GM12878 (cell line): ENCODE measurements at regions not wholly inside any gene's neighbourhood (a gene's known extent, or its start where the extent isn't known, plus 50 kb on each side); places are given as distances from the start of the nearest gene placed in this dataset.

Experiments
- ATAC-seq: fragments of 200-7000 bp; cut with Tn5 transposase; 3 replicates; pipeline ENCODE4 v1.9.1; 2020; ENCODE audit warnings: mild to moderate bottlenecking, moderate library complexity
- BruUV-seq: library from RNA; stranded (reverse); fragments of 400-500 nt; replicated peaks from 2 replicates; lab custom pipeline; 2021; lab: Mats Ljungman, UMichigan
- CTCF ChIA-PET: fragments of 300-600 bp; sonication (Branson Sonifier 250); formaldehyde crosslinking; extraction: SDS; loops from one replicate; lab custom pipeline; 2021; ENCODE audit warnings: inconsistent platforms; lab: Yijun Ruan, JAX
- POLR2A ChIA-PET: fragments of 350-600 bp; formaldehyde crosslinking; extraction: SDS; loops from one replicate; lab custom pipeline; 2021; ENCODE audit warnings: inconsistent platforms; lab: Charles Lee
- RAD21 ChIA-PET: fragments of 300-600 bp; sonication (Branson Sonifier 250); formaldehyde crosslinking; loops from one replicate; lab custom pipeline; 2023; ENCODE audit warnings: antibody characterized with exemption; ENCODE audit not compliant: unreplicated experiment; lab: Charles Lee
- SMC1A ChIA-PET: fragments of 300-600 bp; sonication (Branson Sonifier 250); formaldehyde crosslinking; loops from one replicate; lab custom pipeline; 2023; ENCODE audit not compliant: unreplicated experiment, uncharacterized antibody; lab: Charles Lee
- DNase-seq: peaks from one replicate; pipeline ENCODE4 v3.0.0-alpha.2; 2011; ENCODE audit warnings: low read depth, low spot score
- FAIRE-seq: peaks from 3 replicates; lab custom pipeline; 2011; peaks lifted over from hg19 to GRCh38; lab: Jason Lieb, UNC
- H2AFZ ChIP-seq: 2 replicates; pipeline ENCODE4 v1.6.0; 2011; ENCODE audit warnings: low read depth, low read length, control low read depth; ENCODE audit not compliant: control insufficient read depth
- H3K27ac ChIP-seq: 2 replicates; pipeline ENCODE4 v1.5.1; 2011; ENCODE audit warnings: control low read depth; ENCODE audit not compliant: control insufficient read depth, insufficient read depth
- H3K27me3 ChIP-seq, 2 experiments: replicated peaks in 1 of 2; 2 replicates each; pipeline versions ENCODE4 v1.6.0 to v1.6.1; 2011; ENCODE audit warnings: low read length in 1 of 2; ENCODE audit not compliant: control insufficient read depth in 2 of 2, insufficient read depth in 2 of 2
- H3K36me3 ChIP-seq, 2 experiments: 2 replicates each; pipeline ENCODE4 v1.5.1; 2011; ENCODE audit warnings: low read length in 1 of 2; ENCODE audit not compliant: control insufficient read depth in 2 of 2, insufficient read depth in 2 of 2
- H3K4me1 ChIP-seq: 2 replicates; pipeline ENCODE4 v1.6.1; 2011; ENCODE audit warnings: mild to moderate bottlenecking, low read length, moderate library complexity, mixed read lengths; ENCODE audit not compliant: control insufficient read depth, insufficient read depth
- H3K4me2 ChIP-seq: 2 replicates; pipeline ENCODE4 v1.6.0; 2011; ENCODE audit warnings: control low read depth; ENCODE audit not compliant: control insufficient read depth, insufficient read depth
- H3K4me3 ChIP-seq: fragments of 200-600 bp; sonication (generic); 2 replicates; pipeline ENCODE4 v1.5.1; 2016
- H3K79me2 ChIP-seq: 2 replicates; pipeline ENCODE4 v1.6.0; 2011; ENCODE audit warnings: low read length; ENCODE audit not compliant: control insufficient read depth, insufficient read depth
- H3K9ac ChIP-seq: 2 replicates; pipeline ENCODE4 v1.8.0; 2011; ENCODE audit warnings: low read length, control low read depth, mixed read lengths; ENCODE audit not compliant: control insufficient read depth, insufficient read depth
- H3K9me3 ChIP-seq: replicated peaks from 3 replicates; pipeline ENCODE4 v1.5.1; 2011; ENCODE audit warnings: mild to moderate bottlenecking, low read length; ENCODE audit not compliant: control insufficient read depth, insufficient read depth
- H4K20me1 ChIP-seq: 2 replicates; pipeline ENCODE4 v1.6.0; 2011; ENCODE audit not compliant: control insufficient read depth, insufficient read depth
- CHD1 ChIP-seq: IDR thresholded peaks from 2 replicates; pipeline ENCODE4 v1.6.1; 2012; ENCODE audit warnings: low read depth, low read length, improper control_type of control experiment
- E2F8 ChIP-seq: fragments of 450-650 bp; IDR thresholded peaks from 2 replicates; pipeline ENCODE4 v1.6.1; 2018; ENCODE audit warnings: mild to moderate bottlenecking, low read depth, moderate library complexity; ENCODE audit not compliant: partially characterized antibody
- EGR1 ChIP-seq, 2 experiments: IDR thresholded peaks; 1 replicate in 1 of 2; 2 replicates in 1 of 2; pipeline ENCODE4 v1.6.1; 2011 to 2012; ENCODE audit warnings: low read depth in 2 of 2, low read length in 2 of 2, borderline replicate concordance in 1 of 2, mild to moderate bottlenecking in 1 of 2, moderate library complexity in 1 of 2
- KDM1A ChIP-seq: fragments of 200-600 bp; sonication (generic); IDR thresholded peaks from 2 replicates; pipeline ENCODE4 v1.6.1; 2016; ENCODE audit warnings: borderline replicate concordance
- NFYB ChIP-seq: IDR thresholded peaks from 2 replicates; pipeline ENCODE4 v1.6.1; 2011; ENCODE audit warnings: low read depth, mild to moderate bottlenecking, low read length, improper control_type of control experiment, moderate library complexity; ENCODE audit not compliant: insufficient read depth
- RAD51 ChIP-seq: fragments of 450-650 bp; IDR thresholded peaks from 2 replicates; pipeline ENCODE4 v1.6.1; 2016; ENCODE audit warnings: moderate library complexity, mild to moderate bottlenecking, inconsistent platforms
- RBBP5 ChIP-seq: fragments of 200-600 bp; sonication (generic); conservative IDR thresholded peaks from 2 replicates; pipeline ENCODE4 v1.6.1; 2016
- SMC3 ChIP-seq: IDR thresholded peaks from 2 replicates; pipeline ENCODE4 v1.6.1; 2011; ENCODE audit warnings: low read length, improper control_type of control experiment, borderline replicate concordance
- SUZ12 ChIP-seq: fragments of 200-600 bp; sonication (generic); IDR thresholded peaks from one replicate; pipeline ENCODE4 v1.6.1; 2018; ENCODE audit warnings: antibody characterized with exemption, mild to moderate bottlenecking; ENCODE audit not compliant: unreplicated experiment
- TCF12 ChIP-seq: IDR thresholded peaks from 2 replicates; pipeline ENCODE4 v1.6.1; 2011; ENCODE audit warnings: low read depth, mild to moderate bottlenecking, low read length
- ZBED1 ChIP-seq: IDR thresholded peaks from 2 replicates; pipeline ENCODE4 v1.6.1; 2016; ENCODE audit warnings: borderline replicate concordance
- ZBTB40 ChIP-seq: fragments of 450-650 bp; IDR thresholded peaks from 2 replicates; pipeline ENCODE4 v1.6.1; 2016; ENCODE audit warnings: mild to moderate bottlenecking, moderate library complexity, borderline replicate concordance
- WGBS: methylation state at CpG from one replicate; pipeline ENCODE4 v1.1.6; 2016; ENCODE audit warnings: low lambda C conversion rate; ENCODE audit not compliant: insufficient replicate concordance, insufficient coverage; ENCODE audit errors: missing lambda C conversion rate; 5-methylcytosine and 5-hydroxymethylcytosine counted together
- in situ Hi-C: fragments of 300-500 bp; cut with MboI; formaldehyde crosslinking; loops from 9 replicates; pipeline ENCODE4 v1.14.3; 2018; ENCODE audit warnings: mixed read lengths
- intact Hi-C: fragments of 100-400 bp; cut with micrococcal nuclease; formaldehyde crosslinking; loops from one replicate; pipeline ENCODE4 v1.14.2; 2022; ENCODE audit not compliant: unreplicated experiment
- TF ChIP-seq, protein P1 (sequence below): fragments of 450-650 bp; IDR thresholded peaks from 2 replicates; pipeline ENCODE4 v1.6.1; 2017; ENCODE audit warnings: mild to moderate bottlenecking

DNA sequence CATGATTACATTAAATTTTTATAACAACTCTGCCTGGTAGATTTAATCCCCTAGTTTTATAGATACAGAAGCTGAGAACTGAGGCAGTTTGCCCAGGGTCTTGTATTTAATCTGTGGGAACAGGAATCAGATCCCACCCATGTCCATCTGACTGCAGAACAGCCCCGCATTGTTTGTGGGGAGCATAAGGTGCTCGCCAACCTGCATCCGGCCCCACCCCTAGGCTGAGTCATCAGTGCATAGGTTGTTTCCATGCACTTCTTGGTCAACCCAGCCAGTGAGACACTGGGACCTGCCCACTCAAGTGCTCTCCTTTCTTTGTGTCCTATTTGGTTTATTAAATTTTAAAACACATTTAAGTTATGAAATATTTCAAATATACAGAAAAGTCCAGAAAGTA is 266.2 kb downstream of the OPA1 start:
- RAD21 ChIA-PET: no interaction called here

More for the DNA sequence above, 266.2 kb downstream of the OPA1 start:
- Histone ChIP-seq H3K9me3 (no peaks in the 10 kb centered on the region; the same call in 2 of the 3 replicates), H3K27ac (no peak overlapping the region), H3K79me2 (no peaks in the 10 kb centered on the region), H3K4me2 (no peak overlapping the region), H3K9ac (no peak overlapping the region), H3K4me3 (no peak overlapping the region), H3K36me3 (no peaks in the 10 kb centered on the region), H2AFZ (no peak overlapping the region), H4K20me1 (no peaks in the 10 kb centered on the region), H3K27me3 (peaks cover 0 to 2% of the 10 kb centered on the region in 2 experiments; a peak in 1 of 4 replicates), H3K4me1 (no peaks in the 10 kb centered on the region)
- WGBS: 30% methylated on average over 3 of the region's 3 CpGs
- SMC1A ChIA-PET: no interaction called here
- FAIRE-seq: no peak
- CTCF ChIA-PET: no interaction called here
- in situ Hi-C loops (no loop called here), intact Hi-C loops (no loop called here)
- 0 out of 3 replicates have a peak, but pooled peaks have one; percentile 48 for ATAC-seq
- POLR2A ChIA-PET: no interaction called here
- no peak for DNase-seq
- no peak for TF ChIP-seq RBBP5
- no peak for TF ChIP-seq ZBTB40
- TF ChIP-seq, protein P1, sequence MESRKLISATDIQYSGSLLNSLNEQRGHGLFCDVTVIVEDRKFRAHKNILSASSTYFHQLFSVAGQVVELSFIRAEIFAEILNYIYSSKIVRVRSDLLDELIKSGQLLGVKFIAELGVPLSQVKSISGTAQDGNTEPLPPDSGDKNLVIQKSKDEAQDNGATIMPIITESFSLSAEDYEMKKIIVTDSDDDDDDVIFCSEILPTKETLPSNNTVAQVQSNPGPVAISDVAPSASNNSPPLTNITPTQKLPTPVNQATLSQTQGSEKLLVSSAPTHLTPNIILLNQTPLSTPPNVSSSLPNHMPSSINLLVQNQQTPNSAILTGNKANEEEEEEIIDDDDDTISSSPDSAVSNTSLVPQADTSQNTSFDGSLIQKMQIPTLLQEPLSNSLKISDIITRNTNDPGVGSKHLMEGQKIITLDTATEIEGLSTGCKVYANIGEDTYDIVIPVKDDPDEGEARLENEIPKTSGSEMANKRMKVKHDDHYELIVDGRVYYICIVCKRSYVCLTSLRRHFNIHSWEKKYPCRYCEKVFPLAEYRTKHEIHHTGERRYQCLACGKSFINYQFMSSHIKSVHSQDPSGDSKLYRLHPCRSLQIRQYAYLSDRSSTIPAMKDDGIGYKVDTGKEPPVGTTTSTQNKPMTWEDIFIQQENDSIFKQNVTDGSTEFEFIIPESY: no peak
- TF ChIP-seq EGR1 (IDR thresholded peaks at IDR 0.05; ENCODE audit: borderline replicate concordance in 1 of 2, low read depth in 2 of 2, low read length in 2 of 2): no peak
- no peak for TF ChIP-seq RAD51
- TF ChIP-seq KDM1A: no peak
- TF ChIP-seq SMC3: no peak
- TF ChIP-seq ZBED1: no peak
- no peak for TF ChIP-seq TCF12
- TF ChIP-seq NFYB: no peak
- TF ChIP-seq SUZ12: no peak
- TF ChIP-seq CHD1: no peak
- TF ChIP-seq E2F8: no peak
- no TSS peak for BruUV-seq
